B cell (primary cell): ENCODE measurements at regions not wholly inside any gene's neighbourhood (a gene's known extent, or its start where the extent isn't known, plus 50 kb on each side); places are given as distances from the start of the nearest gene placed in this dataset.

ENCODE experiments used
- ATAC-seq: fragments of 200-7000 bp; cut with Tn5 transposase; one replicate; pipeline ENCODE4 v1.10.0; 2021; ENCODE audit warnings: low read depth, mild to moderate bottlenecking, moderate number of reproducible peaks, moderate library complexity
- CTCF ChIA-PET: fragments of 350-600 bp; sonication (Branson Sonifier 250); formaldehyde crosslinking; loops from one replicate; lab custom pipeline; 2021; ENCODE audit warnings: antibody characterized with exemption, inconsistent platforms; lab: Charles Lee
- POLR2A ChIA-PET: fragments of 350-600 bp; sonication (Branson Sonifier 250); formaldehyde crosslinking; loops from one replicate; lab custom pipeline; 2021; ENCODE audit warnings: antibody characterized with exemption; lab: Charles Lee
- DNase-seq: peaks from one replicate; pipeline ENCODE4 v3.0.0; 2013
- H2AFZ ChIP-seq: 2 replicates; pipeline ENCODE4 v1.6.1; 2012; ENCODE audit warnings: mild to moderate bottlenecking, low read depth, low read length; ENCODE audit not compliant: insufficient read depth, poor library complexity, severe bottlenecking
- H3K27ac ChIP-seq, 2 donors: 1 replicate in 1 of 2; 2 replicates in 1 of 2; pipeline ENCODE4 v1.5.1; 2012 to 2013; ENCODE audit warnings: low read length in 2 of 2, mild to moderate bottlenecking in 2 of 2, moderate library complexity in 1 of 2
- H3K27me3 ChIP-seq, 4 experiments: fragments of 200-600 bp in 1 of 4; sonication (generic) in 1 of 4; replicated peaks in 1 of 4; 1 replicate in 2 of 4; 2 replicates in 2 of 4; pipeline versions ENCODE4 v1.6.1 to v1.7.0; 2013 to 2016; ENCODE audit warnings: low read length in 3 of 4, mild to moderate bottlenecking in 2 of 4, mixed read lengths in 1 of 4, moderate library complexity in 1 of 4; ENCODE audit not compliant: insufficient read depth in 4 of 4, control insufficient read depth in 3 of 4; ENCODE audit errors: control extremely low read depth in 1 of 4
- H3K36me3 ChIP-seq, 2 experiments: replicated peaks in 1 of 2; 1 replicate in 1 of 2; 2 replicates in 1 of 2; pipeline versions ENCODE4 v1.6.1 to v1.7.1; 2013; ENCODE audit warnings: low read length in 1 of 2; ENCODE audit not compliant: insufficient read depth in 2 of 2, control insufficient read depth in 1 of 2; ENCODE audit errors: control extremely low read depth in 1 of 2, extremely low read depth in 1 of 2
- H3K4me1 ChIP-seq, 2 donors: fragments of 200-600 bp in 1 of 2; sonication (generic) in 1 of 2; 1 replicate in 1 of 2; 2 replicates in 1 of 2; pipeline versions ENCODE4 v1.5.1 to v1.6.1; 2013 to 2017; ENCODE audit warnings: low read length in 2 of 2; ENCODE audit not compliant: control insufficient read depth in 2 of 2, insufficient read depth in 2 of 2
- H3K4me2 ChIP-seq: replicated peaks from 2 replicates; pipeline ENCODE3; 2012; ENCODE audit warnings: mild to moderate bottlenecking, low read depth, low read length; ENCODE audit not compliant: poor library complexity, severe bottlenecking
- H3K4me3 ChIP-seq, 5 experiments: fragments of 200-600 bp in 1 of 5; sonication (generic) in 1 of 5; 1 replicate in 3 of 5; 2 replicates in 2 of 5; pipeline versions ENCODE4 v1.5.1 to v1.7.0; 2011 to 2016; ENCODE audit warnings: low read length in 4 of 5, mild to moderate bottlenecking in 4 of 5, low read depth in 2 of 5, control low read depth in 1 of 5, moderate library complexity in 1 of 5; ENCODE audit not compliant: insufficient read depth in 1 of 5; ENCODE audit errors: control extremely low read depth in 1 of 5, extremely low read depth in 1 of 5
- H3K79me2 ChIP-seq: fragments of 200-600 bp; sonication (generic); one replicate; pipeline ENCODE4 v1.6.0; 2016; ENCODE audit warnings: low read length; ENCODE audit not compliant: control insufficient read depth, insufficient read depth
- H3K9ac ChIP-seq: fragments of 200-600 bp; sonication (generic); 2 replicates; pipeline ENCODE4 v1.6.1; 2017; ENCODE audit warnings: mild to moderate bottlenecking, low read length, moderate library complexity
- H3K9me3 ChIP-seq, 3 donors: one replicate each; pipeline versions ENCODE4 v1.6.1 to v1.7.1; 2013; ENCODE audit warnings: low read length in 2 of 3; ENCODE audit not compliant: control insufficient read depth in 2 of 3, insufficient read depth in 1 of 3; ENCODE audit errors: control extremely low read depth in 1 of 3
- H4K20me1 ChIP-seq: 2 replicates; pipeline ENCODE4 v1.6.0; 2012; ENCODE audit warnings: mild to moderate bottlenecking, low read length; ENCODE audit not compliant: insufficient read depth, control insufficient read depth, poor library complexity, severe bottlenecking
- H3K27ac Mint-ChIP-seq: one replicate; pipeline ENCODE4 v1.8.0; 2021; ENCODE audit warnings: mixed read lengths
- H3K27me3 Mint-ChIP-seq: one replicate; pipeline ENCODE4 v1.8.0; 2021; ENCODE audit warnings: mixed read lengths
- H3K4me1 Mint-ChIP-seq: one replicate; pipeline ENCODE4 v1.8.0; 2021; ENCODE audit warnings: mixed read lengths
- H3K4me3 Mint-ChIP-seq: one replicate; pipeline ENCODE4 v1.8.0; 2021; ENCODE audit warnings: mixed read lengths
- H3K9me3 Mint-ChIP-seq: one replicate; pipeline ENCODE4 v1.8.0; 2022; ENCODE audit warnings: mixed read lengths; ENCODE audit not compliant: insufficient read depth
- CTCF ChIP-seq: fragments of 200-600 bp; IDR thresholded peaks from one replicate; pipeline ENCODE4 v1.8.0; 2022; ENCODE audit warnings: antibody characterized with exemption, mild to moderate bottlenecking
- EZH2 ChIP-seq: IDR thresholded peaks from 2 replicates; pipeline ENCODE4 v1.6.1; 2012; ENCODE audit warnings: borderline replicate concordance, low read depth, mild to moderate bottlenecking, moderate library complexity, low read length; ENCODE audit not compliant: insufficient read depth, poor library complexity, severe bottlenecking
- WGBS: methylation state at CpG from one replicate; pipeline ENCODE4 v1.1.5; 2013; ENCODE audit warnings: missing lambda C conversion rate; ENCODE audit not compliant: insufficient coverage; 5-methylcytosine and 5-hydroxymethylcytosine counted together
- intact Hi-C: fragments of 100-400 bp; cut with micrococcal nuclease; formaldehyde crosslinking; loops from one replicate; pipeline ENCODE4 v1.10.0; 2022

DNA sequence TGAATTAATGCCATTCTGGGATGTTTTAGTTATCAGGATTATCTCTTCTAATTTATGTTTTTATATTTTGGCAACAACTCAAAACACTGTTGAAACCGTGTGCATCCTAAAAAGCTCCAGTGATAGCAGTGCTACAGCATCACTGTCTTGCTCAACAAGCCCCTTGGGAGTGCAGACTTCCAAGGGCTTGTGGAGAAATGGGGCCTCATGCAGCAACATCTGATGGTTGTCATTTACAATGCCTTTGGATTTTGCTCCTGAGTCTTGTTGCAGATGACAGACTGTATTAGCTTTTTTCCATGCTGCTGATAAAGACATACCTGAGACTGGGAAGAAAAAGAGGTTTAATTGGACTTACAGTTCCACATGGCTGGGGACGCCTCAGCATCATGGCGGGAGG lies 515.4 kb downstream of the NEBL start:
- no peak overlapping the region for H3K9ac ChIP-seq
- no peaks in the 10 kb centered on the region for H4K20me1 ChIP-seq
- no peak overlapping the region for H3K4me3 Mint-ChIP-seq
- H3K4me2 ChIP-seq = no peak overlapping the region
- ChIA-PET POLR2A (no interaction called here), CTCF (no interaction called here)
- H3K36me3 ChIP-seq = no peaks in the 10 kb centered on the region
- no CpG with 5 or more reads among the region's 3 CpGs for WGBS
- no peak overlapping the region for H3K27ac ChIP-seq
- no peaks in the 10 kb centered on the region for H3K79me2 ChIP-seq
- no peaks in the 10 kb centered on the region for H3K9me3 Mint-ChIP-seq
- no peaks in the 10 kb centered on the region for H3K27me3 ChIP-seq
- ATAC-seq (no peak), DNase-seq (no peak)
- H3K9me3 ChIP-seq = peaks cover 0 to 10% (median 4%) of the 10 kb centered on the region in 3 donors
- intact Hi-C loops = no loop called here
- no peaks in the 10 kb centered on the region for H3K4me1 ChIP-seq
- no peak overlapping the region for H2AFZ ChIP-seq
- H3K4me1 Mint-ChIP-seq = no peaks in the 10 kb centered on the region
- H3K4me3 ChIP-seq = no peak overlapping the region
- H3K27me3 Mint-ChIP-seq = no peaks in the 10 kb centered on the region
- no peak overlapping the region for H3K27ac Mint-ChIP-seq
- TF ChIP-seq CTCF = no peak
- TF ChIP-seq EZH2 = no peak

- ChIA-PET CTCF (no interaction called here), POLR2A (no interaction called here)
- Histone ChIP-seq H3K4me1 (no peaks in the 10 kb centered on the region), H4K20me1 (no peaks in the 10 kb centered on the region), H3K79me2 (no peaks in the 10 kb centered on the region), H2AFZ (no peak overlapping the region), H3K4me3 (no peak overlapping the region), H3K27ac (no peak overlapping the region), H3K9ac (no peak overlapping the region), H3K27me3 (no peaks in the 10 kb centered on the region), H3K9me3 (peaks cover 0 to 10% (median 4%) of the 10 kb centered on the region in 3 donors), H3K36me3 (no peaks in the 10 kb centered on the region), H3K4me2 (no peak overlapping the region)
- intact Hi-C loops = no loop called here
- H3K9me3 Mint-ChIP-seq = no peaks in the 10 kb centered on the region
- ATAC-seq = no peak
- H3K27ac Mint-ChIP-seq = no peak overlapping the region
- H3K4me3 Mint-ChIP-seq = no peak overlapping the region
- no peaks in the 10 kb centered on the region for H3K4me1 Mint-ChIP-seq
- no peak for TF ChIP-seq EZH2
- TF ChIP-seq CTCF = no peak
- no peaks in the 10 kb centered on the region for H3K27me3 Mint-ChIP-seq
- no peak for DNase-seq
These were observed 516.7 kb downstream of the NEBL start for GRCh38 chr10:20380401-20380800.
